ENCODE measurements at regions not wholly inside any gene's neighbourhood (a gene's known extent, or its start where the extent isn't known, plus 50 kb on each side); places are given as distances from the start of the nearest gene placed in this dataset.
A peak's percentile ranks its signal among the peaks of the same experiment; 100 is the strongest.
"Not testable (repeated sequence)": the region's sequence is repeated elsewhere in the genome, so short reads cannot be mapped to it uniquely, and the experiment has no call there.

DNA sequence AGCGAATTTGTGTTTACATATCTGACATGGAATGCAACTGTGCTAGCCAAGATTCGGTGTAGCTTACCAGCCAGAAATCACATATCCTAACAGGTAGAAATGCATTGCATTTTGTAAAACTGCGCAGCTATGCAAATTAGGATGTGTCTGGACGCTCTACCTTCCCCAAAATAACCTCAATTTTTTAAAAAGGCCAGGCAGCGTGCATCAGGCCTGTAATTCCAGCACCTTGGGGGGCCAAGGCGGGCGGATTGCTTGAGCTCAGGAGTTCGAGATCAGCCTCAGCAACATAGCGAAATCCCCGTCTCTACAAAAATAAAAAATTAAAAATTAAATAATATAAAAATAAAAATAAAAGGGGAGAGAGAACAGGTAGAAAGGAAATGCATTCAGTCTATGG, 305.0 kb downstream of the TYW1 start:
- DNase-seq (ENCODE audit: low read depth) = no peak

GRCh38 chr7:67302113-67303039, 305.7 kb downstream of the TYW1 start:
- peak; percentile 99 for DNase-seq (ENCODE audit: low read depth)

DNA sequence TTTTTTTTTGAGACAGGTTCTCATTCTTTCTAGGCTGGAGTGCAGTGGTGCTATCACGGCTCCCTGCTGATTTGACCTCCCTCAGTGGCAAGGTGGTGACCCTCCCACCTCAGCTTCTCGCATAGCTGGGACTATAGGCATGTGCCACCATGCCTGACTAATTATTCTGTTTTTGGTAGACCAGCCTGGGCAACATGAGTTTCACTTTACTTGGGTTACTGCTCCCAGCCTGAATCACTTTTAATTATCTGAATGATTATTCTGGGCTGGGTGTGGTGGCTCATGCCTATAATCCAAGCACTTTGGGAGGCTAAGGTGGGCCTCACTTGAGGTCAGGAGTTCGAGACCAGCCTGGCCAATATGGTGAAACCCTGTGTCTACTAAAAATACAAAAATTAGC, 308.2 kb downstream of the TYW1 start:
- DNase-seq (ENCODE audit: low read depth) = not testable (repeated sequence)

DNA sequence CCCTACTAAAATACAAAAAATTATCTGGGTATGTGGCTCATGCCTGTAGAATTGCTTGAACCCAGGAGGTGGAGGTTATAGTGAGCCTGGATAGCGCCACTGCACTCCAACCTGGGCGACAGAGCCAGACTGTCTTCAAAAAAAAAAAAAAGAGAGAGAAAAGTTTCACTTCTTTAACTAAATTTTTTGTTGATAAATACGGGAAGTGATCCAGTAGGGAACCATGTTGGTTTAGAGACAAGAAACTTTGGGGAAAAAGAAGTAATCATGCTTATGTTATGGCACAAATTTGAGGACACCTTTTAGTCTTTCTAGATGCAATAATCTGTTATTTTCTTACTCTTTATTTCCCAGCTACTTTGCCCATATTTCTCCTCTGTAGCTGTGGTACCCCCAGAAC, 309.7 kb downstream of the TYW1 start:
- DNase-seq (ENCODE audit: low read depth) = no peak

DNA sequence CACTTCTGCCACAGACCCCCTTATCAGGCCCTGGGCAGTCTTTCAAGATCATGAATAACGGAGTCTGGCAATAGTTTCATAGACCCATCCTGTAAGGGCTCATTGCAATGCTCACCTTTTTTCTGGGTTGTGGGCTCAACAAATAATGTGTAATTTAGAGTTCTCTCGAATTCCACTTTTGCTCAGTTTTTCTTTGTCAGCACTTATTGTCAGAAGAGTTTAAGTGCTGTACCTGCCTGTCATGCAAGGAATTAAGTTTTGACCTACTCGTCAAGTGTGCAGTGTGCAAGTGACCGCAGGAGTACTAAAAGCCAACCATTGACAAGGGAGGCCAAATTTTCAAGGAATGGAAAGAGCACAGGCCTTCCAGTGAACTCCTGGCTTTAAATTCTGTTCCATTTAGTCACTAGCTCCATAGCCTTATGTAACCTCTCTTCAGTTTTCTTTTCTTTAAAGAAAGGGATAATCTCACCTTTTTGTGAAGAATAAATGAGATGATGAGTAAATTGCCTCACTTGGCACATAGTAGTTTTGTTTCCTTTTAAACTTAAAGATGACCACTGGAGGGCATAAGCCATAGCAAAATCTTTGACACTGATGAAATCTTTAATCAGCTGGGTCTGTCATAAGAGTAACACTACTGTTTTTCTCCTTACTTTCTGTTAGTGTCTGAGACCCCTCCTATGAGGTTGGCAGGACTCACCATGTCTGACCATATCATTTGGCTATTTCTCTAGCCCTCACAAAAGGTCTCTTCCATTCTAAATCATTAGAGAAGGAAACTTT, 313.3 kb downstream of the TYW1 start:
- no peak for DNase-seq (ENCODE audit: low read depth)

DNA sequence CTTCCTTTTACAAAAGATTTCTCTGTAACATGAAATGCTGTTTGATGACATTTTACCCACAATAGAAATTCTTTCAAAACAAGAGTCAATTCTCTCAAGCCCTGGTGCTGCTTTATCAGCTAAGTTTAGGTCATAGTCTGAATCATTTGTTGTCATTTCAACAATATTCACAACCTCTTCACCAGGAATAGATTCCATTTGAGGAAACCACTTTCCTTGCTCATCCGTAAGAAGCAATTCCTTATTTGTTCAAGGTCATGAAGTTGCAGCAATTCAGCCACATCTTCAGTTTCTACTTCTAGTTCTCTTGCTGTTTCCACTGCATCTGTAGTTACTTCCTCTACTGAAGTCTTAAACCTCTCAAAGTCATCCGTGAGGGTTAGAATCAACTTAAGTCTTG, 315.3 kb downstream of the TYW1 start:
- DNase-seq (ENCODE audit: low read depth) = no peak

DNA sequence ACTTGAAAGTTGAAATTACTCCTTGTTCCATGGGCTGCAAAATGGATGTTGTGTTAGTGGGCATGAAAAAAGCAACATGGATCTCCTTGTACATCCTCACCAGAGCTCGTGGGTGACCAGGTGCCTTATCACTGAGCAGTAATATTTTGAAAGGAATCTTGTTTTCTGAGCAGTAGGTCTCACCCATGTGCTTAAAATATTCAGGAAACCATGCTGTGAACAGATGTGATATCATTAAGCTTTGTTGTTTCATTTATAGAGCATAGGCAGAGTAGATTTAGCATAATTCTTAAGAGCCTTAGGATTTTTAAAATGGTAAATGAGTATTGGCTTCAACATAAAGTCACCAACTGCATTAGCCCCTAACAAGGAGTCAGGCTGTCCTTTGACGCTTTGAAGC, 316.6 kb downstream of the TYW1 start:
- no peak for DNase-seq (ENCODE audit: low read depth)

DNA sequence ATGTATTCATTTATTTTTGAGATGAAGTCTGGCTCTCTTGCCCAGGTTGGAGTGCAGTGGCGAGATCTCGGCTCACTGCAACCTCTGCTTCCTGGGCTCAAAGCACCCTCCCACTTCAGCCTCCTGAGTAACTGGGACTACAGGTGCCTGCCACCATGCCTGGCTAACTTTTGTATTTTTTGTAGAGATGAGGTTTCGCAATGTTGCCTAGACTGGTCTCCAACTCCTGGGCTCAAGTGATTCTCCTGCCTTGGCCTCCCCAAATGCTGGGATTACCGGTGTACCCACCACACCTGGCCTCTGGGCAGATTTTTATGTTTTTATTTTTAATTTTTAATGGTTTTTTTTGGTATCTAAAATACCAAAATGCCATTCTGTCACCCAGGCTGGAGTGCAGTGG, 320.3 kb downstream of the TYW1 start:
- DNase-seq (ENCODE audit: low read depth) = not testable (repeated sequence)

DNA sequence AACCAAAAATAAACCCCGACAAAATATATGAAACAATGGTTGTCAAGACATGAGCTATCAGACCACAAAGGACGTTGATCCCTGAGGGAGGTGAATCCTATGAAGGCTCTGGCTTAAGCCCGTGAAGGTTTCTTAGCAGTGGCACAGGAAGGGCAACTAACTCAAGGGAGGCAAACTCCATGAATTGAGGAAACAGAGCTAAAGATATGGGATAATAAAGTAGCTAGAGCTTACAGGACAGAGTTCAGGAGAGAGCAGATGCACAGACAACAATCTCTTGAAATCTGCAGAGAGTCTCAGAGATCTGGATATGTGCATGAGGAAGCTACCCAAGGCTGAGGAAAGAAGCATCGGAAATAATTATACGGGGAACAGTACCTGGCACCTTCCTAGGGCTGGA, 331.6 kb downstream of the TYW1 start:
- not testable (repeated sequence) for DNase-seq (ENCODE audit: low read depth)

DNA sequence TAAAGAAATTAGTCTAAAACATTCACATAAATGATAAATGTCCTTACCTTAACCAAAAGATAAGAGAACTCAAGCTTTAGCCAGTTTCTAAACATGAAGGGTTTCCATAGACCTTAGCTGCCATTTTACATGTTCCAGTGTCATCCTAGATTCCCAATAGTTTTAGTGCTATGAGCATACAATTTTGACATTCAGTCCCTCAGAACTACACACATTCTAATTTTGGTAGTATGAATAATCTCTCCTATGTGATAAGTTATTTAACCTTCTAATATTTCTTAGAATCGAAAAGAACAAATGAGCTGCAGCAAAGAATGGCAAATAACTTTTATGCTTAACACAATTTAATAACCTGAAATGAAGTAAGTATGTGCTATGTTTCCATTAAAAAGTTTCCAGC, 338.5 kb downstream of the TYW1 start:
- not testable (repeated sequence) for DNase-seq (ENCODE audit: low read depth)

DNA sequence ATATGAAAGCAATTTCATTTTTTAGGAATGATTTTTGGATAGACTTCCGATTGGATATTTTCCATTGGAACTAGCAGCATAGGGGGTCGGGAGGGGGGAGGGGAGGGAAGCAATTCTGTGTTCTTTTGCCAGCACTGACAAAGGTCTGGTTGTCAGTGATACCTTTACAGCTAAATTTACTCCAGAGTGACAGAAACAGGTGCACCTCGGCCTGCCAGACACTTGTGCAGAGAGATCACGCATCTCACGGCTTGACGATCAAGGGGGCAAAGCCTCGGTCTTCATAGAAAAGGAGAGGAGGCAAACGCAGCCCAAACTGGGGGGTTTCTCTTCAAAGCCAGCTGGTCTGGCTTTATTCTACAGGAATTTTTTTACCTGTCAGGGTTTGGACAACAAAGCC, 339.0 kb downstream of the TYW1 start:
- not testable (repeated sequence) for DNase-seq (ENCODE audit: low read depth)

- DNase-seq (ENCODE audit: low read depth) = not testable (repeated sequence)
These were observed 341.9 kb downstream of the TYW1 start for GRCh38 chr7:67338545-67338944.

DNA sequence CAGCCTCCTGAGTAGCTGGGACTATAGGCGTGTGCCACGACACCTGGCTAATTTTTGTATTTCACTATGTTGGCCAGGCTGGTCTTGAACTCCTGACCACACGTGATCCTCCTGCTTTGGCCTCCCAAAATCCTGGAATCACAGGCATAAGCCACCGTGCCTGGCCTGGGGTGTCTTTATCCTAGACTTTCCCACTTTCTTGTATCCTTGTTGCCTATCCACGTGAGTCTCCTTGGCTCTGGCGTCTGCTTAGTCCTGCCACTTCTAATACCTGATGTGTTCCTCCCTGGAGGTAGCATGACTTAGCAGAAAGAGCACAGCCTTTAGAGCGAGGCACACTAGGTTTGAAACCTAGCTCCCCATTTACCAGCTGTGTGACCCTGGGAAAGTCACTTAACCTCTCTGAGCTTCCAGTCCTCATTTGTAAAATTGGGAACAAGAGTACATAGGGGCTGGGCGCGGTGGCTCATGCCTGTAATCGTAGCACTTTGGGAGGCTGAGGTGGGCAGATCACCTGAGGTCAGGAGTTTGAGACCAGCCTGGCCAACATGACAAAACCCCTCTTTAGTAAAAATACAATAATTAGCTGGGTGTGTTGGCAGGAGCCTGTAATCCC, 344.6 kb downstream of the TYW1 start:
- no peak for DNase-seq (ENCODE audit: low read depth)

GRCh38 chr7:67343114-67343513, 346.5 kb downstream of the TYW1 start:
- DNase-seq (ENCODE audit: low read depth) = no peak

GRCh38 chr7:67343572-67343971, 346.9 kb downstream of the TYW1 start:
- no peak for DNase-seq (ENCODE audit: low read depth)

GRCh38 chr7:67344481-67345193, 348.0 kb downstream of the TYW1 start:
- no peak for DNase-seq (ENCODE audit: low read depth)

- DNase-seq (ENCODE audit: low read depth) = no peak
These were observed 349.5 kb downstream of the TYW1 start for GRCh38 chr7:67346126-67346525.

- DNase-seq (ENCODE audit: low read depth) = no peak
These were observed 350.2 kb downstream of the TYW1 start for GRCh38 chr7:67346876-67347275.

DNA sequence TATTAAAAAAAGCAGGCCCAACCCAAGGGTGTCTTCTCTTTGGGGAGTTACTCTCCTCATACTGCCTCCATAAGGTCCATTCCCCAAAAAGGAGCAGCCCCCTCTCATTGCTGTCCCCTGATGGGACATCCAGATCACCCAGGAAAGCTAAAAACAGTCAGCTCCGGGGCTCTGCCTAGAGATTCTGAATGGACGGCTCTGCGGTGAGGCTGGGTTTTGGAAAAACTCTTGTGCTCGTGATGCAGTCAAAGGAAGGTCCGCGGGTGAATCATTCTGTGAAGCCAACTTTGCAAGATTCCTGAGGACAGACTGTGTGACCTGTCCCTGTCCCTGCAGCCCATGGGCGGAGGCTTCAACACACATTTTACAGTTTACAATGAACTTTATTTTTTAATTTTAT, 351.5 kb downstream of the TYW1 start:
- DNase-seq (ENCODE audit: low read depth) = no peak

DNA sequence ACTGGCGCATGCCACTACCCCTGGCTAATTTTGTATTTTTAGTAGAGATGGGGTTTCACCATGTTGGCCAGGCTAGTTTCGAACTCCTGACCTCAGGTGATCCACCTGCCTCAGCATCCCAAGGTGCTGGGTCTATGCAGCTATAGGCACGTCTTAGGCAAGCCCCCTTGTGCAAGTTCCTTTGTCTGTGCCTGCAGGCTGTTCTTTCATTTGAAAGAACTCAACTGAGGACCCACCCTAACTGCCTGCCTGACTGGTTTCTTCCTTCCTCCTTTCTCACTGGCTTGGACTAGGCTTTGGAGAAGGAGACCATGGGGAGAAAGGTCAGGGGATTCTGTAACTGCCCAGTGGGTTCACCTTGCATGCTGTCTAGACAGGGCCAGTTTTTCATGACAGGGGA, 361.0 kb downstream of the TYW1 start:
- not testable (repeated sequence) for DNase-seq (ENCODE audit: low read depth)

DNA sequence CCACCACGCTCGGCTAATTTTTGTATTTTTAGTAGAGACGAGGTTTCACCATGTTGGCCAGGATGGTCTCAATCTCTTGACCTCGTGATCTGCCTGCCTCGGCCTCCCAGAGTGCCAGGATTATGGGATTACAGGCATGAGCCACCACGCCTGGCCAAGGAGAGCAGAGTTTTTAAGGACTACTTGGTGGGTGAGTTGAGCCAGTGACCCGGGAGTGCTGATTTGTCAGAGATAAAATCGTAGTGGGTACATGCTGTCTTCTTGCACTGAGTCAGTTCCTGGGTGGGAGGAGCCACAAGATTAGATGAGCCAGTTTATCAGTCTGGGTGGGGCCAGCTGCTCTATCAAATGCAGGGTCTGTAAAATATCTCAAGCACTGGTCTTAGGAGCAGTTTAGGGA, 361.7 kb downstream of the TYW1 start:
- peak; percentile 23 for DNase-seq (ENCODE audit: low read depth)

DNA sequence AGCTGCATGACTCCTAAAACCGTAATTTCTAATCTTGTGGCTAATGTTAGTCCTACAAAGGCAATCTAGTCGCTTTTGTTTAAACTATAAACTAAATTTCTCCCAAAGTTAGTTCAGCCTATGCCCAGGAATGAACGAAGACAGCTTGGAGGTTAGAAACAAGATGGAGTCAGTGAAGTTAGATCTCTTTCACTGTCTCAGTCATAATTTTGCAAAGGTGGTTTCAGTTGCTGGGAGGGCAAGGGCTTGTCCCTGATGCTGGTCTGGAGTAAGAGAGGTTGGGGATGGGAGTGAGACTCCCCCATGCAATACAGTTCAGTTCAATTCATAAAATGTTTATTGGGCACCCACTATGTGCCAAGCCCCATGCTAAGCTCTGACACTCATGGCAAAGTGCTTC, 362.1 kb downstream of the TYW1 start:
- not testable (repeated sequence) for DNase-seq (ENCODE audit: low read depth)
